ENCODE measurements at regions not wholly inside any gene's neighbourhood (a gene's known extent, or its start where the extent isn't known, plus 50 kb on each side); places are given as distances from the start of the nearest gene placed in this dataset.

DNA sequence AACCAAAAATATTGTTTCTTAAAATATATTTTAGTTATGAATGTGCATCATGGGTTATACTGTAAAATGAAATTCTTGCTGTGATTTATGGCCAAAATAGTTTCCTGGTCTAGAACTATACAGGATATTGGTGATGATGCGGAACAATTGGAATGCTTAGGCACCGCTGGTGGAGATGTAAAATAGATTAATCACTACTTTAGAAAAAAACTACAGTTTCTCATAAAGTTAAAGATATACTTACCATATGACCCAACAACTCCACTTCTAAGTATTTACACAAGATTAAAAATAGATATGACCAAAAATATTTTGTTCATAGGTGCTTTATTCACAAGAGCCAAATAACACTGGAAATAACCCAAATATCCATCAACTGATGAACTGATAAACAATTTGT, 126.7 kb downstream of the TUSC7 start:
- TF ChIP-seq, protein P1, sequence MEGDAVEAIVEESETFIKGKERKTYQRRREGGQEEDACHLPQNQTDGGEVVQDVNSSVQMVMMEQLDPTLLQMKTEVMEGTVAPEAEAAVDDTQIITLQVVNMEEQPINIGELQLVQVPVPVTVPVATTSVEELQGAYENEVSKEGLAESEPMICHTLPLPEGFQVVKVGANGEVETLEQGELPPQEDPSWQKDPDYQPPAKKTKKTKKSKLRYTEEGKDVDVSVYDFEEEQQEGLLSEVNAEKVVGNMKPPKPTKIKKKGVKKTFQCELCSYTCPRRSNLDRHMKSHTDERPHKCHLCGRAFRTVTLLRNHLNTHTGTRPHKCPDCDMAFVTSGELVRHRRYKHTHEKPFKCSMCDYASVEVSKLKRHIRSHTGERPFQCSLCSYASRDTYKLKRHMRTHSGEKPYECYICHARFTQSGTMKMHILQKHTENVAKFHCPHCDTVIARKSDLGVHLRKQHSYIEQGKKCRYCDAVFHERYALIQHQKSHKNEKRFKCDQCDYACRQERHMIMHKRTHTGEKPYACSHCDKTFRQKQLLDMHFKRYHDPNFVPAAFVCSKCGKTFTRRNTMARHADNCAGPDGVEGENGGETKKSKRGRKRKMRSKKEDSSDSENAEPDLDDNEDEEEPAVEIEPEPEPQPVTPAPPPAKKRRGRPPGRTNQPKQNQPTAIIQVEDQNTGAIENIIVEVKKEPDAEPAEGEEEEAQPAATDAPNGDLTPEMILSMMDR (IDR thresholded peaks at IDR 0.05; ENCODE audit: borderline replicate concordance, extremely low read depth, insufficient read depth): no peak
- intact Hi-C loops (cut with DNase I): no loop called here
- H3K27me3 ChIP-seq (ENCODE audit: control insufficient read depth, insufficient read depth, low read length): no peaks in the 10 kb centered on the region
- no peak for DNase-seq
- no peaks in the 10 kb centered on the region for H3K36me3 ChIP-seq (ENCODE audit: control insufficient read depth in 2 of 3, insufficient read depth in 3 of 3, low read length in 3 of 3)
- H3K9ac ChIP-seq (ENCODE audit: low read length in 3 of 3): no peak overlapping the region
- H3K9me3 ChIP-seq (ENCODE audit: control insufficient read depth in 2 of 3, insufficient read depth in 1 of 3, low read length in 3 of 3): no peaks in the 10 kb centered on the region
- FAIRE-seq: no peak
- H3K4me1 ChIP-seq (ENCODE audit: control insufficient read depth in 2 of 3, insufficient read depth in 2 of 3, low read depth in 1 of 3, low read length in 3 of 3): no peaks in the 10 kb centered on the region
- no peak overlapping the region for H3K27ac ChIP-seq (ENCODE audit: low read depth in 2 of 2, low read length in 2 of 2)
- no peak overlapping the region for H3K4me3 ChIP-seq (ENCODE audit: low read length in 3 of 3)

DNA sequence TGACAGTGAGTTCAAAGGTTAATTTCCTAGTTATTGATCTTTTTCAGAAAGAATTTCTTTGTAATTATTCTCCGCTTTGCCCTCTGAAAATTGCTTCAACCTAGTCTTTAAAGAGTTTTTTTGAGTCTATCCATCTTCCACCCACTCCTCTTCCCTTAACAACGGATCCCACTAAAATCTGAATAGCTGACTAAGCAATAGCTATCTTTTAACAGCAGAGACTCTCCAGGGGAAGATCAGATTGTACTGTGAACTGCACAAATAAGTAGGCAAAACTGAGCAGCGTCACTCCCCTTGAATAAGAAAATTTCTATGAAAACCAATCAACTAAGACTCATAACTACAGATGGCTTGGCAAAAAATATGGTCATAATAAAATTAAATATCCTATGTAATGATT, 127.9 kb downstream of the TUSC7 start:
- Histone ChIP-seq H3K9me3 (ENCODE audit: control insufficient read depth in 2 of 3, insufficient read depth in 1 of 3, low read length in 3 of 3) (no peaks in the 10 kb centered on the region), H3K27me3 (ENCODE audit: control insufficient read depth, insufficient read depth, low read length) (no peaks in the 10 kb centered on the region), H3K36me3 (ENCODE audit: control insufficient read depth in 2 of 3, insufficient read depth in 3 of 3, low read length in 3 of 3) (no peaks in the 10 kb centered on the region), H3K4me3 (ENCODE audit: low read length in 3 of 3) (no peak overlapping the region), H3K27ac (ENCODE audit: low read depth in 2 of 2, low read length in 2 of 2) (no peak overlapping the region), H3K9ac (ENCODE audit: low read length in 3 of 3) (no peak overlapping the region), H3K4me1 (ENCODE audit: control insufficient read depth in 2 of 3, insufficient read depth in 2 of 3, low read depth in 1 of 3, low read length in 3 of 3) (no peaks in the 10 kb centered on the region)
- intact Hi-C loops (cut with DNase I): no loop called here
- TF ChIP-seq, protein P1 (IDR thresholded peaks at IDR 0.05; ENCODE audit: borderline replicate concordance, extremely low read depth, insufficient read depth): no peak
- FAIRE-seq (no peak), DNase-seq (no peak)

DNA sequence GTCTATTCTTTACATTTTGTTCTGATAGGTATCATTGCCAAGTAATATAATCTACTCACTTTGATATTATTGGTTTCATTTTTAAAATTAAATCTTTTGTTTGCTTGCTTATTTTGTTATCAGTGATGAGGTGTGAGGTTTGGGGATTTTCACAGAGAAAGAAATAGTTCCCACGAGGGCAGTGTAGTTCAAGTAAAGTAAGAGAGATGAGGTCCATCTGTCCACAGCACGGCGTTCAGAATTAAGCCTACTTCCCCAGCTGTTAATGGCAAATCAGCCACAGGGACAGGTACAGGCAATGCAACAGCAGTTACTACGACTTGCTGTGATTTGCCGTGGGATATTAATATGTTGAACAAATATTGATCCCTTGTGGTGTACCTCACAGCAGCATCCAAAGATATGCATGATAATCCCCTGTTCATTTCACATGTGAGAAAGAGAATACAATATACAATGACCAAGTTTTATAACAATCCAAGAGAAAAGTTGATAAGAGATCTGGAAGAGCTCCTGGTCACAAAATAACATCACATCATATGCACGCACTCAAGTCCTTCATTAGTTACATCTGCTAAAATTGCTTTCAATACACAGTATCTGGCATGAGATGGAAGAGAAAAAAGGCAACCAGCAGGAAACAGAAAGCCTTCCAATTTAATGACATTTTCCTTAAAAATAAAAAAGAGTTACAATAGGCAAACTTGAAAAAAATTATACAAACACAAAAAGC, 131.6 kb downstream of the TUSC7 start:
- no peak for FAIRE-seq
- no peaks in the 10 kb centered on the region for H3K9me3 ChIP-seq (ENCODE audit: control insufficient read depth in 2 of 3, insufficient read depth in 1 of 3, low read length in 3 of 3)
- no peak overlapping the region for H3K4me3 ChIP-seq (ENCODE audit: low read length in 3 of 3)
- no peaks in the 10 kb centered on the region for H3K4me1 ChIP-seq (ENCODE audit: control insufficient read depth in 2 of 3, insufficient read depth in 2 of 3, low read depth in 1 of 3, low read length in 3 of 3)
- no peak for DNase-seq
- no peaks in the 10 kb centered on the region for H3K36me3 ChIP-seq (ENCODE audit: control insufficient read depth in 2 of 3, insufficient read depth in 3 of 3, low read length in 3 of 3)
- H3K27ac ChIP-seq (ENCODE audit: low read depth in 2 of 2, low read length in 2 of 2): no peak overlapping the region
- intact Hi-C loops (cut with DNase I): loop anchor here (10.0 kb wide), 1 partner anchor 916 kb away; no protein-coding TSS in a partner anchor
- TF ChIP-seq, protein P1 (IDR thresholded peaks at IDR 0.05; ENCODE audit: borderline replicate concordance, extremely low read depth, insufficient read depth): no peak
- no peaks in the 10 kb centered on the region for H3K27me3 ChIP-seq (ENCODE audit: control insufficient read depth, insufficient read depth, low read length)
- H3K9ac ChIP-seq (ENCODE audit: low read length in 3 of 3): no peak overlapping the region

Data from kidney (tissue), 13 donors.